ENCODE measurements at regions not wholly inside any gene's neighbourhood (a gene's known extent, or its start where the extent isn't known, plus 50 kb on each side); places are given as distances from the start of the nearest gene placed in this dataset.
A peak's percentile ranks its signal among the peaks of the same experiment; 100 is the strongest.

GRCh38 chr3:159565313-159565712 lies 423.3 kb upstream of the IL12A start:
- TF ChIP-seq MAX (IDR thresholded peaks at IDR 0.05): no peak
- TF ChIP-seq CTCF (IDR thresholded peaks at IDR 0.05 in 2 of 3, conservative IDR thresholded peaks at IDR 0.05 in 1 of 3; ENCODE audit: borderline replicate concordance in 1 of 3, insufficient read depth in 1 of 3, low read depth in 2 of 3, low read length in 2 of 3): peak in 1 of 3 experiments; percentile 32; a peak in 1 of 6 replicates
- no peak for TF ChIP-seq ELF1 (IDR thresholded peaks at IDR 0.05; ENCODE audit: borderline replicate concordance, low read depth)
- no peak for TF ChIP-seq EZH2 (IDR thresholded peaks at IDR 0.05)

All from HCT116 (cell line).